HCT116 (cell line): ENCODE measurements at regions not wholly inside any gene's neighbourhood (a gene's known extent, or its start where the extent isn't known, plus 50 kb on each side); places are given as distances from the start of the nearest gene placed in this dataset.

Experiments used
- ATAC-seq: fragments of 200-7000 bp; cut with Tn5 transposase; 2 replicates; pipeline ENCODE4 v1.9.1; 2020; ENCODE audit warnings: mild to moderate bottlenecking, moderate library complexity
- BruUV-seq: library from RNA; stranded (reverse); fragments of 400-500 nt; replicated peaks from 2 replicates; lab custom pipeline; 2021; lab: Mats Ljungman, UMichigan
- CTCF ChIA-PET: fragments of 300-600 bp; sonication (Branson Sonifier 250); formaldehyde crosslinking; loops from one replicate; lab custom pipeline; 2021; ENCODE audit warnings: antibody characterized with exemption; lab: Charles Lee
- POLR2A ChIA-PET: fragments of 300-600, 350-600 bp; sonication (Branson Sonifier 250); formaldehyde crosslinking; loops from one replicate; lab custom pipeline; 2021; ENCODE audit warnings: antibody characterized with exemption; lab: Charles Lee
- RAD21 ChIA-PET, 2 experiments: fragments of 300-600 bp; sonication (Branson Sonifier 250); formaldehyde crosslinking; loops; one replicate each; lab custom pipeline; 2023; ENCODE audit warnings: low total read pairs in 2 of 2; ENCODE audit not compliant: uncharacterized antibody in 2 of 2, unreplicated experiment in 2 of 2, low non-redundant PET in 1 of 2; lab: Charles Lee
- DNase-seq: peaks from one replicate; pipeline ENCODE4 v3.0.0-alpha.2; 2010; ENCODE audit warnings: low read depth, low spot score
- H2AFZ ChIP-seq: fragments of 200-600 bp; shearing (Covaris generic), sonication (generic); 2 replicates; pipeline ENCODE4 v1.6.1; 2017; ENCODE audit warnings: low read depth, mixed run types, mixed read lengths, antibody characterized with exemption, low read length; ENCODE audit not compliant: poor library complexity, severe bottlenecking
- H3K27ac ChIP-seq: 2 replicates; pipeline ENCODE4 v1.5.1; 2012; ENCODE audit warnings: low read depth, low read length
- H3K27me3 ChIP-seq: fragments of 200-600 bp; sonication (generic); 2 replicates; pipeline ENCODE4 v1.6.1; 2016; ENCODE audit warnings: mixed run types, low read length, mixed read lengths; ENCODE audit not compliant: insufficient read depth
- H3K36me3 ChIP-seq, 2 experiments: fragments of 200-500 bp in 1 of 2; fragments of 200-600 bp in 1 of 2; sonication (Bioruptor generic) in 1 of 2; sonication (generic) in 1 of 2; 2 replicates each; pipeline versions ENCODE4 v1.5.1 to v1.6.1; 2014 to 2016; ENCODE audit warnings: low read length in 2 of 2, inconsistent platforms in 1 of 2, mixed read lengths in 1 of 2, mixed run types in 1 of 2; ENCODE audit not compliant: insufficient read depth in 2 of 2, control insufficient read depth in 1 of 2
- H3K4me1 ChIP-seq, 2 experiments: fragments of 200-600 bp in 1 of 2; sonication (generic) in 1 of 2; 2 replicates each; pipeline versions ENCODE4 v1.5.1 to v1.6.1; 2012 to 2017; ENCODE audit warnings: low read length in 2 of 2, inconsistent platforms in 1 of 2, mild to moderate bottlenecking in 1 of 2, mixed read lengths in 1 of 2, mixed run types in 1 of 2, moderate library complexity in 1 of 2; ENCODE audit not compliant: insufficient read depth in 2 of 2, control insufficient read depth in 1 of 2
- H3K4me2 ChIP-seq: fragments of 200-600 bp; sonication (generic); 2 replicates; pipeline ENCODE4 v1.6.1; 2017; ENCODE audit warnings: mixed run types, low read length, mixed read lengths
- H3K4me3 ChIP-seq, 2 experiments: fragments of 200-600 bp in 1 of 2; sonication (generic) in 1 of 2; replicated peaks in 1 of 2; 2 replicates each; pipeline ENCODE4 v1.5.1; 2011 to 2016; ENCODE audit warnings: low read length in 2 of 2, control low read depth in 1 of 2, low read depth in 1 of 2, mild to moderate bottlenecking in 1 of 2, mixed read lengths in 1 of 2, mixed run types in 1 of 2
- H3K79me2 ChIP-seq: fragments of 200-600 bp; sonication (generic); 2 replicates; pipeline ENCODE4 v1.6.1; 2017; ENCODE audit warnings: mild to moderate bottlenecking, mixed run types, low read length, moderate library complexity, mixed read lengths; ENCODE audit not compliant: insufficient read depth
- H3K9ac ChIP-seq: fragments of 200-600 bp; sonication (generic); 2 replicates; pipeline ENCODE4 v1.6.1; 2016; ENCODE audit warnings: low read length, mixed read lengths
- H3K9me2 ChIP-seq: fragments of 200-600 bp; sonication (generic), shearing (Covaris generic); 2 replicates; pipeline ENCODE4 v1.6.1; 2017; ENCODE audit warnings: mixed run types, mild to moderate bottlenecking, moderate library complexity; ENCODE audit not compliant: insufficient read depth
- H3K9me3 ChIP-seq, 2 experiments: fragments of 200-500 bp in 1 of 2; fragments of 200-600 bp in 1 of 2; sonication (Bioruptor generic) in 1 of 2; sonication (generic) in 1 of 2; 2 replicates each; pipeline ENCODE4 v1.6.1; 2014 to 2017; ENCODE audit warnings: low read length in 2 of 2, mixed read lengths in 2 of 2, inconsistent platforms in 1 of 2, low read depth in 1 of 2, mild to moderate bottlenecking in 1 of 2, mixed run types in 1 of 2, moderate library complexity in 1 of 2; ENCODE audit not compliant: control insufficient read depth in 1 of 2, insufficient read depth in 1 of 2
- H4K20me1 ChIP-seq: fragments of 200-600 bp; sonication (generic), shearing (Covaris generic); 2 replicates; pipeline ENCODE4 v1.6.1; 2017; ENCODE audit warnings: mixed run types, mild to moderate bottlenecking, moderate library complexity; ENCODE audit not compliant: insufficient read depth
- CBX3 ChIP-seq: IDR thresholded peaks from 2 replicates; pipeline ENCODE4 v1.6.1; 2012; ENCODE audit warnings: low read depth
- CEBPB ChIP-seq: IDR thresholded peaks from 2 replicates; pipeline ENCODE4 v1.6.1; 2012; ENCODE audit warnings: low read depth
- EZH2phosphoT487 ChIP-seq: fragments of 200-600 bp; IDR thresholded peaks from 2 replicates; pipeline ENCODE4 v1.6.1; 2018; ENCODE audit warnings: antibody characterized with exemption, borderline replicate concordance
- FOSL1 ChIP-seq: IDR thresholded peaks from 2 replicates; pipeline ENCODE4 v1.6.1; 2012; ENCODE audit warnings: low read depth
- POLR2A ChIP-seq: IDR thresholded peaks from 2 replicates; pipeline ENCODE4 v1.7.0; 2011; ENCODE audit warnings: borderline replicate concordance; ENCODE audit not compliant: insufficient read depth, insufficient read length; ENCODE audit errors: extremely low read depth
- SP1 ChIP-seq: IDR thresholded peaks from 2 replicates; pipeline ENCODE4 v1.6.1; 2012; ENCODE audit warnings: low read depth
- SRF ChIP-seq: IDR thresholded peaks from 2 replicates; pipeline ENCODE4 v1.6.1; 2012; ENCODE audit warnings: low read depth
- TCF7L2 ChIP-seq: IDR thresholded peaks from 2 replicates; pipeline ENCODE4 v1.7.0; 2011; ENCODE audit warnings: borderline replicate concordance, inconsistent platforms; ENCODE audit not compliant: insufficient read depth, insufficient read length; ENCODE audit errors: extremely low read depth
- YY1 ChIP-seq: IDR thresholded peaks from 2 replicates; pipeline ENCODE4 v1.6.1; 2011; ENCODE audit warnings: low read length, low read depth, moderate library complexity, mild to moderate bottlenecking; ENCODE audit not compliant: insufficient replicate concordance; ENCODE audit errors: extremely low read depth
- ZNF274 ChIP-seq: fragments of 200-500 bp; sonication (Bioruptor generic); IDR thresholded peaks from 2 replicates; pipeline ENCODE4 v1.6.1; 2014; ENCODE audit warnings: mild to moderate bottlenecking, low read depth, low read length, inconsistent platforms
- intact Hi-C: fragments of 100-400 bp; cut with micrococcal nuclease; formaldehyde crosslinking; loops from 2 replicates; pipeline ENCODE4 v1.10.0; 2022
- TF ChIP-seq, protein P1 (sequence below): IDR thresholded peaks from 2 replicates; pipeline ENCODE4 v1.6.1; 2012; ENCODE audit warnings: low read depth
- TF ChIP-seq, protein P2 (sequence below): IDR thresholded peaks from 2 replicates; pipeline ENCODE4 v1.6.1; 2011; ENCODE audit warnings: mild to moderate bottlenecking, low read length, moderate library complexity; ENCODE audit not compliant: insufficient replicate concordance; ENCODE audit errors: extremely low read depth
- TF ChIP-seq, protein P3 (sequence below): IDR thresholded peaks from 2 replicates; pipeline ENCODE4 v1.6.1; 2012

DNA sequence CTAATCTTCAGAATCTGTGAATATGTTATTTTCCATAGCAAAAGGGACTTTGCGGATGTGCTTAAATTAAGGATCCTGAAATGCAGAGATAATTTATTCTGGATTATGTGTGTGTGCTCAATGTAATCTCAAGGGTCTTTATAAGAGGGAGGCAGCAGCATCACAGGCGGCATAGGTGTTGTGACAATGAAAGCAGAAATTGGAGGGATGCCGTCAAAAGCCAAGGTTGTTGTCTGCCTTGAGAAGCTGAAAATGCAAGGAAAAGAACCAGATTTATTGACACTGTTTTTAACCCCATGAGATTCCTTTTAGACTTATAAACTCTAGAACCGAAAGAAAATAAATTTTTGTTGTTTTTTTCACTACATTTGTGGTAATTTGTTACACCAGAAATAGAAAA, 948.5 kb downstream of the TLE4 start:
- Histone ChIP-seq H3K4me3 (no peak overlapping the region), H3K4me1 (no peaks in the 10 kb centered on the region), H3K4me2 (no peak overlapping the region), H4K20me1 (no peaks in the 10 kb centered on the region), H3K9me3 (peaks cover 9 to 19% of the 10 kb centered on the region in 2 experiments; a peak in 2 of 4 replicates)
- ChIA-PET RAD21 (no interaction called here), CTCF (no interaction called here)
- no TSS peak for BruUV-seq
- TF ChIP-seq TCF7L2 (no peak), CEBPB (no peak), ZNF274 (no peak), POLR2A (no peak), EZH2phosphoT487 (no peak), YY1 (no peak), SP1 (no peak), FOSL1 (no peak), SRF (no peak), CBX3 (no peak)
- TF ChIP-seq, protein P1, sequence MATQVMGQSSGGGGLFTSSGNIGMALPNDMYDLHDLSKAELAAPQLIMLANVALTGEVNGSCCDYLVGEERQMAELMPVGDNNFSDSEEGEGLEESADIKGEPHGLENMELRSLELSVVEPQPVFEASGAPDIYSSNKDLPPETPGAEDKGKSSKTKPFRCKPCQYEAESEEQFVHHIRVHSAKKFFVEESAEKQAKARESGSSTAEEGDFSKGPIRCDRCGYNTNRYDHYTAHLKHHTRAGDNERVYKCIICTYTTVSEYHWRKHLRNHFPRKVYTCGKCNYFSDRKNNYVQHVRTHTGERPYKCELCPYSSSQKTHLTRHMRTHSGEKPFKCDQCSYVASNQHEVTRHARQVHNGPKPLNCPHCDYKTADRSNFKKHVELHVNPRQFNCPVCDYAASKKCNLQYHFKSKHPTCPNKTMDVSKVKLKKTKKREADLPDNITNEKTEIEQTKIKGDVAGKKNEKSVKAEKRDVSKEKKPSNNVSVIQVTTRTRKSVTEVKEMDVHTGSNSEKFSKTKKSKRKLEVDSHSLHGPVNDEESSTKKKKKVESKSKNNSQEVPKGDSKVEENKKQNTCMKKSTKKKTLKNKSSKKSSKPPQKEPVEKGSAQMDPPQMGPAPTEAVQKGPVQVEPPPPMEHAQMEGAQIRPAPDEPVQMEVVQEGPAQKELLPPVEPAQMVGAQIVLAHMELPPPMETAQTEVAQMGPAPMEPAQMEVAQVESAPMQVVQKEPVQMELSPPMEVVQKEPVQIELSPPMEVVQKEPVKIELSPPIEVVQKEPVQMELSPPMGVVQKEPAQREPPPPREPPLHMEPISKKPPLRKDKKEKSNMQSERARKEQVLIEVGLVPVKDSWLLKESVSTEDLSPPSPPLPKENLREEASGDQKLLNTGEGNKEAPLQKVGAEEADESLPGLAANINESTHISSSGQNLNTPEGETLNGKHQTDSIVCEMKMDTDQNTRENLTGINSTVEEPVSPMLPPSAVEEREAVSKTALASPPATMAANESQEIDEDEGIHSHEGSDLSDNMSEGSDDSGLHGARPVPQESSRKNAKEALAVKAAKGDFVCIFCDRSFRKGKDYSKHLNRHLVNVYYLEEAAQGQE, result no peak
- TF ChIP-seq, protein P2, sequence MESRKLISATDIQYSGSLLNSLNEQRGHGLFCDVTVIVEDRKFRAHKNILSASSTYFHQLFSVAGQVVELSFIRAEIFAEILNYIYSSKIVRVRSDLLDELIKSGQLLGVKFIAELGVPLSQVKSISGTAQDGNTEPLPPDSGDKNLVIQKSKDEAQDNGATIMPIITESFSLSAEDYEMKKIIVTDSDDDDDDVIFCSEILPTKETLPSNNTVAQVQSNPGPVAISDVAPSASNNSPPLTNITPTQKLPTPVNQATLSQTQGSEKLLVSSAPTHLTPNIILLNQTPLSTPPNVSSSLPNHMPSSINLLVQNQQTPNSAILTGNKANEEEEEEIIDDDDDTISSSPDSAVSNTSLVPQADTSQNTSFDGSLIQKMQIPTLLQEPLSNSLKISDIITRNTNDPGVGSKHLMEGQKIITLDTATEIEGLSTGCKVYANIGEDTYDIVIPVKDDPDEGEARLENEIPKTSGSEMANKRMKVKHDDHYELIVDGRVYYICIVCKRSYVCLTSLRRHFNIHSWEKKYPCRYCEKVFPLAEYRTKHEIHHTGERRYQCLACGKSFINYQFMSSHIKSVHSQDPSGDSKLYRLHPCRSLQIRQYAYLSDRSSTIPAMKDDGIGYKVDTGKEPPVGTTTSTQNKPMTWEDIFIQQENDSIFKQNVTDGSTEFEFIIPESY, result no peak
- TF ChIP-seq, protein P3, sequence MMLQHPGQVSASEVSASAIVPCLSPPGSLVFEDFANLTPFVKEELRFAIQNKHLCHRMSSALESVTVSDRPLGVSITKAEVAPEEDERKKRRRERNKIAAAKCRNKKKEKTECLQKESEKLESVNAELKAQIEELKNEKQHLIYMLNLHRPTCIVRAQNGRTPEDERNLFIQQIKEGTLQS, result no peak
- TF ChIP-seq, all 23 proteins: peak for 0
- intact Hi-C loops, result no loop called here
- Histone ChIP-seq H3K27ac (no peak overlapping the region), H3K9me2 (no peaks in the 10 kb centered on the region), H2AFZ (no peak overlapping the region), H3K27me3 (no peaks in the 10 kb centered on the region), H3K9ac (no peak overlapping the region), H3K36me3 (no peaks in the 10 kb centered on the region), H3K79me2 (no peaks in the 10 kb centered on the region)
- DNase-seq, result no peak
- no peak for ATAC-seq
- POLR2A ChIA-PET, result no interaction called here
